PFSK-1 (cell line): ENCODE measurements at regions not wholly inside any gene's neighbourhood (a gene's known extent, or its start where the extent isn't known, plus 50 kb on each side); places are given as distances from the start of the nearest gene placed in this dataset.

Experiments used
- FOXP2 ChIP-seq: optimal IDR thresholded peaks from 2 replicates; pipeline ENCODE3; 2011; ENCODE audit warnings: borderline replicate concordance, control low read depth, inconsistent platforms; ENCODE audit not compliant: insufficient read depth; ENCODE audit errors: extremely low read length, extremely low read depth
- POLR2AphosphoS5 ChIP-seq: IDR thresholded peaks from 2 replicates; pipeline ENCODE4 v1.6.1; 2012; ENCODE audit warnings: low read depth, mild to moderate bottlenecking, control low read depth, low read length, moderate library complexity
- REST ChIP-seq, 2 experiments: IDR thresholded peaks; 2 replicates each; pipeline versions ENCODE4 v1.6.1 to v1.8.0; 2011 to 2012; ENCODE audit warnings: low read depth in 2 of 2, low read length in 2 of 2, control low read depth in 1 of 2, inconsistent platforms in 1 of 2, mild to moderate bottlenecking in 1 of 2, moderate library complexity in 1 of 2; ENCODE audit not compliant: insufficient read depth in 1 of 2
- SIN3A ChIP-seq: IDR thresholded peaks from 2 replicates; pipeline ENCODE4 v1.6.1; 2012; ENCODE audit warnings: mild to moderate bottlenecking, low read length, moderate library complexity, borderline replicate concordance; ENCODE audit not compliant: insufficient read depth
- TAF1 ChIP-seq: IDR thresholded peaks from 2 replicates; pipeline ENCODE4 v1.6.1; 2012; ENCODE audit warnings: low read length, control low read depth, borderline replicate concordance; ENCODE audit not compliant: insufficient read depth

GRCh38 chr11:33507967-33508366 is 192.7 kb downstream of the C11orf91 start:
- TF ChIP-seq FOXP2: no peak
- no peak for TF ChIP-seq SIN3A
- 0 out of 4 replicates have a peak, but pooled peaks of 1 of the 2 experiments have one; percentile 36 for TF ChIP-seq REST (IDR thresholded peaks at IDR 0.05; ENCODE audit: insufficient read depth in 1 of 2, low read depth in 2 of 2, low read length in 2 of 2)

GRCh38 chr11:33507356-33507755 is 193.3 kb downstream of the C11orf91 start:
- TF ChIP-seq REST (IDR thresholded peaks at IDR 0.05; ENCODE audit: insufficient read depth in 1 of 2, low read depth in 2 of 2, low read length in 2 of 2) (no peak), SIN3A (no peak), TAF1 (no peak), POLR2AphosphoS5 (no peak), FOXP2 (no peak)

GRCh38 chr11:33505093-33505492 is 195.5 kb downstream of the C11orf91 start:
- no peak for TF ChIP-seq REST (IDR thresholded peaks at IDR 0.05; ENCODE audit: insufficient read depth in 1 of 2, low read depth in 2 of 2, low read length in 2 of 2)
- no peak for TF ChIP-seq SIN3A
- TF ChIP-seq TAF1: no peak
- TF ChIP-seq FOXP2: no peak
- no peak for TF ChIP-seq POLR2AphosphoS5

- TF ChIP-seq FOXP2: no peak
- TF ChIP-seq SIN3A: peak; percentile 40; the same call in 1 of the 2 replicates
- TF ChIP-seq REST (IDR thresholded peaks at IDR 0.05; ENCODE audit: insufficient read depth in 1 of 2, low read depth in 2 of 2, low read length in 2 of 2): peak; percentile 94 to 98
- TF ChIP-seq TAF1: no peak
- TF ChIP-seq POLR2AphosphoS5: no peak
Measured at GRCh38 chr11:33500861-33501479, 199.7 kb downstream of the C11orf91 start.

GRCh38 chr11:33500332-33500731 is 200.3 kb downstream of the C11orf91 start:
- TF ChIP-seq SIN3A (no peak), POLR2AphosphoS5 (no peak), FOXP2 (no peak), REST (IDR thresholded peaks at IDR 0.05; ENCODE audit: insufficient read depth in 1 of 2, low read depth in 2 of 2, low read length in 2 of 2) (no peak), TAF1 (no peak)
